ENCODE measurements at regions not wholly inside any gene's neighbourhood (a gene's known extent, or its start where the extent isn't known, plus 50 kb on each side); places are given as distances from the start of the nearest gene placed in this dataset.

DNA sequence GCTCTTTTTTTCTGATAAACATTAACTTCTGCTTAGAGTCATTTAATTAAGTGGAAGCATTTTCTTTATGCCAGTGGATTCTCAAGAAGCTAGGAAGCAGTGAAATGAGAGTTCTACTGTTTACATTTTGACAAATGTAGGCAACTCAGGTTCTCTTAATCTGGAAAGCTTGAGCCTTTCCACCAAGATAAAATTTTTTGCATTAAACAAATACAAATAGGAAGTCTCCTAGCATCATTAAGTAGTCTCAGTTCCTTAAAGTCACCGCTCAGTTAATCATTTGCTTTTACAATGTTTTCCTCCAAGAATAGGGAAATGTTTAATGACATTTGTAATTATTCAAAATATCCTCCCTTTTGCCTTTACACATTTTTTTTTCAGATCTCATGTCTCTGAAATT, 290.4 kb upstream of the PDE4D start (continued):
- TF ChIP-seq, protein P1, sequence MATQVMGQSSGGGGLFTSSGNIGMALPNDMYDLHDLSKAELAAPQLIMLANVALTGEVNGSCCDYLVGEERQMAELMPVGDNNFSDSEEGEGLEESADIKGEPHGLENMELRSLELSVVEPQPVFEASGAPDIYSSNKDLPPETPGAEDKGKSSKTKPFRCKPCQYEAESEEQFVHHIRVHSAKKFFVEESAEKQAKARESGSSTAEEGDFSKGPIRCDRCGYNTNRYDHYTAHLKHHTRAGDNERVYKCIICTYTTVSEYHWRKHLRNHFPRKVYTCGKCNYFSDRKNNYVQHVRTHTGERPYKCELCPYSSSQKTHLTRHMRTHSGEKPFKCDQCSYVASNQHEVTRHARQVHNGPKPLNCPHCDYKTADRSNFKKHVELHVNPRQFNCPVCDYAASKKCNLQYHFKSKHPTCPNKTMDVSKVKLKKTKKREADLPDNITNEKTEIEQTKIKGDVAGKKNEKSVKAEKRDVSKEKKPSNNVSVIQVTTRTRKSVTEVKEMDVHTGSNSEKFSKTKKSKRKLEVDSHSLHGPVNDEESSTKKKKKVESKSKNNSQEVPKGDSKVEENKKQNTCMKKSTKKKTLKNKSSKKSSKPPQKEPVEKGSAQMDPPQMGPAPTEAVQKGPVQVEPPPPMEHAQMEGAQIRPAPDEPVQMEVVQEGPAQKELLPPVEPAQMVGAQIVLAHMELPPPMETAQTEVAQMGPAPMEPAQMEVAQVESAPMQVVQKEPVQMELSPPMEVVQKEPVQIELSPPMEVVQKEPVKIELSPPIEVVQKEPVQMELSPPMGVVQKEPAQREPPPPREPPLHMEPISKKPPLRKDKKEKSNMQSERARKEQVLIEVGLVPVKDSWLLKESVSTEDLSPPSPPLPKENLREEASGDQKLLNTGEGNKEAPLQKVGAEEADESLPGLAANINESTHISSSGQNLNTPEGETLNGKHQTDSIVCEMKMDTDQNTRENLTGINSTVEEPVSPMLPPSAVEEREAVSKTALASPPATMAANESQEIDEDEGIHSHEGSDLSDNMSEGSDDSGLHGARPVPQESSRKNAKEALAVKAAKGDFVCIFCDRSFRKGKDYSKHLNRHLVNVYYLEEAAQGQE (IDR thresholded peaks at IDR 0.05): no peak

DNA sequence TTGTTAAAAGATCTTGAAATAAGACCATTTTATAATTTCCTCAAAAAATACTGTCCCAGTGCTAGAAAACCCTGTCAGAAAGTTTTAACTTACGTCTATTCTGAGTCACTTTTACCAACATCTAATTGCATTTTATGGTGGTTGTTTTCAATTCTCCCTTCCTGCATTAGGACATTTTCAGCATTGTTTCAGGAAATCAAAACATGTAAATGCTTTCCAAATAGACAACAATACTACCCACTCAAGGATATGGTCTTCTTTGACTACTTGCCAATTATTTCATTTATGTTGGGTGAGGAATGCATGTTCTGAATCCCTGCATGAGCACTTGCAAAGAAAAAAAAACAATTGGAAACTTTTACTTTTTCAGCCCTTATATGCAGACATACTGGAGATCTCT, 284.6 kb upstream of the PDE4D start:
- no peaks in the 10 kb centered on the region for H3K36me3 ChIP-seq (ENCODE audit: control insufficient read depth in 4 of 4, insufficient read depth in 3 of 4, low read depth in 1 of 4, low read length in 3 of 4)
- no peaks in the 10 kb centered on the region for H3K27me3 ChIP-seq (ENCODE audit: control insufficient read depth in 4 of 4, insufficient read depth in 4 of 4, low read length in 3 of 4)
- H3K9ac ChIP-seq (ENCODE audit: low read depth in 1 of 2, low read length in 2 of 2): no peak overlapping the region
- H3K4me1 ChIP-seq (ENCODE audit: control insufficient read depth in 4 of 4, insufficient read depth in 4 of 4, low read length in 3 of 4): no peaks in the 10 kb centered on the region
- TF ChIP-seq SP1 (IDR thresholded peaks at IDR 0.05) (no peak), HNF4A (conservative IDR thresholded peaks at IDR 0.05) (no peak), RXRA (IDR thresholded peaks at IDR 0.05) (no peak), EGR1 (IDR thresholded peaks at IDR 0.05; ENCODE audit: low read depth in 2 of 2) (no peak), JUND (IDR thresholded peaks at IDR 0.05) (no peak), GABPA (IDR thresholded peaks at IDR 0.05 in 1 of 2, conservative IDR thresholded peaks at IDR 0.05 in 1 of 2) (no peak), FOXA1 (IDR thresholded peaks at IDR 0.05) (no peak), HNF4G (IDR thresholded peaks at IDR 0.05) (no peak), NR2F2 (IDR thresholded peaks at IDR 0.05) (no peak), FOXA2 (IDR thresholded peaks at IDR 0.05) (no peak)
- TF ChIP-seq, protein P2, sequence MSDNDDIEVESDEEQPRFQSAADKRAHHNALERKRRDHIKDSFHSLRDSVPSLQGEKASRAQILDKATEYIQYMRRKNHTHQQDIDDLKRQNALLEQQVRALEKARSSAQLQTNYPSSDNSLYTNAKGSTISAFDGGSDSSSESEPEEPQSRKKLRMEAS (IDR thresholded peaks at IDR 0.05): no peak
- TF ChIP-seq, protein P3, sequence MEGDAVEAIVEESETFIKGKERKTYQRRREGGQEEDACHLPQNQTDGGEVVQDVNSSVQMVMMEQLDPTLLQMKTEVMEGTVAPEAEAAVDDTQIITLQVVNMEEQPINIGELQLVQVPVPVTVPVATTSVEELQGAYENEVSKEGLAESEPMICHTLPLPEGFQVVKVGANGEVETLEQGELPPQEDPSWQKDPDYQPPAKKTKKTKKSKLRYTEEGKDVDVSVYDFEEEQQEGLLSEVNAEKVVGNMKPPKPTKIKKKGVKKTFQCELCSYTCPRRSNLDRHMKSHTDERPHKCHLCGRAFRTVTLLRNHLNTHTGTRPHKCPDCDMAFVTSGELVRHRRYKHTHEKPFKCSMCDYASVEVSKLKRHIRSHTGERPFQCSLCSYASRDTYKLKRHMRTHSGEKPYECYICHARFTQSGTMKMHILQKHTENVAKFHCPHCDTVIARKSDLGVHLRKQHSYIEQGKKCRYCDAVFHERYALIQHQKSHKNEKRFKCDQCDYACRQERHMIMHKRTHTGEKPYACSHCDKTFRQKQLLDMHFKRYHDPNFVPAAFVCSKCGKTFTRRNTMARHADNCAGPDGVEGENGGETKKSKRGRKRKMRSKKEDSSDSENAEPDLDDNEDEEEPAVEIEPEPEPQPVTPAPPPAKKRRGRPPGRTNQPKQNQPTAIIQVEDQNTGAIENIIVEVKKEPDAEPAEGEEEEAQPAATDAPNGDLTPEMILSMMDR (IDR thresholded peaks at IDR 0.05; ENCODE audit: low read depth, low read length, missing input control): no peak
- TF ChIP-seq, protein P4, sequence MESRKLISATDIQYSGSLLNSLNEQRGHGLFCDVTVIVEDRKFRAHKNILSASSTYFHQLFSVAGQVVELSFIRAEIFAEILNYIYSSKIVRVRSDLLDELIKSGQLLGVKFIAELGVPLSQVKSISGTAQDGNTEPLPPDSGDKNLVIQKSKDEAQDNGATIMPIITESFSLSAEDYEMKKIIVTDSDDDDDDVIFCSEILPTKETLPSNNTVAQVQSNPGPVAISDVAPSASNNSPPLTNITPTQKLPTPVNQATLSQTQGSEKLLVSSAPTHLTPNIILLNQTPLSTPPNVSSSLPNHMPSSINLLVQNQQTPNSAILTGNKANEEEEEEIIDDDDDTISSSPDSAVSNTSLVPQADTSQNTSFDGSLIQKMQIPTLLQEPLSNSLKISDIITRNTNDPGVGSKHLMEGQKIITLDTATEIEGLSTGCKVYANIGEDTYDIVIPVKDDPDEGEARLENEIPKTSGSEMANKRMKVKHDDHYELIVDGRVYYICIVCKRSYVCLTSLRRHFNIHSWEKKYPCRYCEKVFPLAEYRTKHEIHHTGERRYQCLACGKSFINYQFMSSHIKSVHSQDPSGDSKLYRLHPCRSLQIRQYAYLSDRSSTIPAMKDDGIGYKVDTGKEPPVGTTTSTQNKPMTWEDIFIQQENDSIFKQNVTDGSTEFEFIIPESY (IDR thresholded peaks at IDR 0.05): no peak
- TF ChIP-seq, protein P5, sequence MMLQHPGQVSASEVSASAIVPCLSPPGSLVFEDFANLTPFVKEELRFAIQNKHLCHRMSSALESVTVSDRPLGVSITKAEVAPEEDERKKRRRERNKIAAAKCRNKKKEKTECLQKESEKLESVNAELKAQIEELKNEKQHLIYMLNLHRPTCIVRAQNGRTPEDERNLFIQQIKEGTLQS (IDR thresholded peaks at IDR 0.05): no peak
- no peak overlapping the region for H3K27ac ChIP-seq (ENCODE audit: low read depth in 1 of 2, low read length in 2 of 2)
- H3K9me3 ChIP-seq (ENCODE audit: control insufficient read depth in 4 of 4, low read length in 3 of 4): peaks cover 0 to 2% (median 0%) of the 10 kb centered on the region in 4 donors
- H3K4me3 ChIP-seq (ENCODE audit: low read depth in 1 of 3, low read length in 3 of 3): no peak overlapping the region
- 54% methylated on average over 1 of the region's 1 CpG for WGBS
- no peak for DNase-seq (ENCODE audit: low spot score)

Measured in liver (tissue), 8 donors.